Astrocyte of the spinal cord (primary cell): ENCODE measurements at regions not wholly inside any gene's neighbourhood (a gene's known extent, or its start where the extent isn't known, plus 50 kb on each side); places are given as distances from the start of the nearest gene placed in this dataset.

ENCODE experiments used
- DNase-seq: peaks from one replicate; pipeline ENCODE4 v3.0.0; 2011; ENCODE audit warnings: low read depth, low spot score
- H3K4me3 ChIP-seq: 2 replicates; pipeline ENCODE4 v1.5.1; 2011; ENCODE audit warnings: low read depth, mild to moderate bottlenecking, low read length, moderate library complexity
- CTCF ChIP-seq: IDR thresholded peaks from 2 replicates; pipeline ENCODE4 v1.5.1; 2012; ENCODE audit warnings: low read depth, mild to moderate bottlenecking, low read length, inconsistent platforms
- in situ Hi-C: cut with HindIII; loops from 2 replicates; pipeline ENCODE4 v1.10.0; 2017; ENCODE audit warnings: low sequenced_read_pairs

GRCh38 chr4:92066485-92066884, 237.3 kb upstream of the GRID2 start:
- in situ Hi-C loops = no loop called here
- H3K4me3 ChIP-seq = no peak overlapping the region
- no peak for DNase-seq
- no peak for TF ChIP-seq CTCF

- in situ Hi-C loops = no loop called here
- TF ChIP-seq CTCF = no peak
- no peak for DNase-seq
- no peak overlapping the region for H3K4me3 ChIP-seq
Observed at GRCh38 chr4:92071587-92071986, 232.2 kb upstream of the GRID2 start.

DNA sequence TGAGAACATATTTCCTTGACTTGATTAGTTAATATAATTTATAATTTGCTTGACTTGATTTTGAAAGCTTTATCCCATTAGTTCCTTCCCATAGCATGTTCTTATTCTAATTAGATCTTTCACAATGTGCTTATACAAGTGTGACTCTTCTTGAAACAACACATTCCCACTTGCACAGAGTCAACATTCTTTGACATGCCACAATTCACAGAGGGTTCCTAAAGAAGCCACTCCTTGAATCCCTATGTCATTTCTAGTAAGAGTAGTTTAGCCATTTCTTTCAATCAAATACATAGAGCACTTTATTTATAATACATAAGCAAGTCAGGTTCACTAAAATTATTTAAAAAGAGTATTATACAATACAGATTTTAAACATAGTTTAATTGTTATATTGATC, 228.9 kb upstream of the GRID2 start:
- no peak overlapping the region for H3K4me3 ChIP-seq
- no peak for TF ChIP-seq CTCF
- in situ Hi-C loops = no loop called here
- no peak for DNase-seq

DNA sequence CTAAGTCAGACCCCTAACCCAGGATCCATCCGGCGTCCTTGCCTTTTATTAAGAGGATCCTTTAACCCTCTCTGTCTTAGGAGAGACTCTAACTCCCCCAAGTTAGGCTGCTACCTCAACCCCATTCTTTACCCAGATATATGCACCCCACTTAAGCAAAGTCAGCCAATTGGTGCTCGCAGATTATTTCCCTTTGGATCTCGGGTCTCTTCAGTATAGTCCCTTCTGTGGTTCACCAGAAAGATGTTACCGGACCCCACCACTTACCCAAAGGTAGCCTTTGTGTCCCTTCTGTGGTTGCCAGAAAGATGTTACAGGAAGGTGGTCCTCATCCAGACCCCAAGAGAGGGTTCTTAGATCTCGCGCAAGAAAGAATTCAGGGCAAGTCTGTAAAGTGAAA, 212.9 kb upstream of the GRID2 start:
- DNase-seq = no peak
- no peak for TF ChIP-seq CTCF
- in situ Hi-C loops = no loop called here
- no peak overlapping the region for H3K4me3 ChIP-seq

- no peak for DNase-seq
- TF ChIP-seq CTCF = no peak
- in situ Hi-C loops = no loop called here
- no peak overlapping the region for H3K4me3 ChIP-seq
Observed at GRCh38 chr4:92091335-92091734, 212.4 kb upstream of the GRID2 start.

GRCh38 chr4:92099861-92100260, 203.9 kb upstream of the GRID2 start:
- in situ Hi-C loops = no loop called here
- TF ChIP-seq CTCF = no peak

DNA sequence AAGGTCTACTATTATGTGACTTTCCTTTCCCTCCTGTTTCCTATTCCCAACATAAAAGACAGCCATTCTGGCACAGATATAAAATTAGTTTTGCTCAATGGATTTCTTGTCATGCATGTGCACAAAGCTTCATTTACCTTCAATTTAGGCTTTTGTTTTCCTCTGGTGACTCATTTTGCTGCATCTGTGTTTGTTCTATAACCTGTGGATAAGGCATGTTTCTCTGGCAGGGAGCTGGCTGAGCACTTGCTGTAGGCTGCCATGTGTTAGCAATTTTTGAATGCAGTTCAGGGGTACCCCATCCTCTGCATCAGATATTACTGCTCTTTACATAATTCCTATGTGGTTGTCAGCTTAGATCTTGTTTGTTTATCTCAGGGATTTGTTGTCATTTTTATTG, 202.8 kb upstream of the GRID2 start:
- H3K4me3 ChIP-seq = no peak overlapping the region
- in situ Hi-C loops = no loop called here
- no peak for DNase-seq
- no peak for TF ChIP-seq CTCF

More at GRCh38 chr4:92099861-92100260, 203.9 kb upstream of the GRID2 start:
- no peak for DNase-seq
- H3K4me3 ChIP-seq = no peak overlapping the region
